Endothelial cell of umbilical vein (primary cell): ENCODE measurements at regions not wholly inside any gene's neighbourhood (a gene's known extent, or its start where the extent isn't known, plus 50 kb on each side); places are given as distances from the start of the nearest gene placed in this dataset.

Experiments
- EZH2 ChIP-seq: IDR thresholded peaks from 2 replicates; pipeline ENCODE4 v1.6.1; 2012; ENCODE audit warnings: borderline replicate concordance, low read depth, mild to moderate bottlenecking, moderate library complexity, low read length, inconsistent platforms; ENCODE audit not compliant: severe bottlenecking
- MYC ChIP-seq: IDR thresholded peaks from one replicate; pipeline ENCODE4 v1.6.1; 2011; ENCODE audit warnings: mild to moderate bottlenecking, low read depth, low read length
- POLR2A ChIP-seq: IDR thresholded peaks from 2 replicates; pipeline ENCODE4 v1.6.1; 2012; ENCODE audit warnings: low read depth, mild to moderate bottlenecking, control low read depth, low read length
- POLR2AphosphoS5 ChIP-seq: IDR thresholded peaks from 2 replicates; pipeline ENCODE4 v1.6.1; 2012; ENCODE audit warnings: low read depth, mild to moderate bottlenecking, control low read depth, low read length, moderate library complexity; ENCODE audit not compliant: insufficient read depth
- TF ChIP-seq, protein P1 (sequence below), 2 donors: IDR thresholded peaks; 1 replicate in 1 of 2; 2 replicates in 1 of 2; pipeline ENCODE4 v1.5.1; 2011; ENCODE audit warnings: low read length in 2 of 2, mild to moderate bottlenecking in 2 of 2, moderate library complexity in 2 of 2, control low read depth in 1 of 2, inconsistent platforms in 1 of 2, low read depth in 1 of 2; ENCODE audit not compliant: insufficient read depth in 1 of 2; ENCODE audit errors: extremely low read depth in 1 of 2

DNA sequence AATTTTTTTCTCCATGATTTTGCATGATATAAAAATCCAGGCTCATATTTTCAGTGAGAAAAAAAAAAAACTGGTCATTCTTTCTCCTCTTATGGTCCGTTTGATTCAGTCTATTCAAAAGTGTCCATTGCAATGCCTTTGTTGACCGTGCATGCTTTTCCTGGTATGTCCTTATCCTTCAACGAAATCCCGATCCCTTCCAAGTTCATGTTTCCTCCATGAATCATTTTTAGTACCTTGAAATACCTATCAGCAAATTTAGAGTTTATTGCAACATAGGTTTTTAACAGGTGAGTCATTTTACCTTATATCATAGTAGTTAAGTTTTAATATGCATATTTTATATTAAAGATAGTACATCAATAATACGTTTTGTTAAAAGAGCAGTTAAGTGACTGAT lies 773.8 kb upstream of the CHD1 start:
- TF ChIP-seq POLR2A (no peak), MYC (no peak), EZH2 (no peak), POLR2AphosphoS5 (no peak)
- TF ChIP-seq, protein P1, sequence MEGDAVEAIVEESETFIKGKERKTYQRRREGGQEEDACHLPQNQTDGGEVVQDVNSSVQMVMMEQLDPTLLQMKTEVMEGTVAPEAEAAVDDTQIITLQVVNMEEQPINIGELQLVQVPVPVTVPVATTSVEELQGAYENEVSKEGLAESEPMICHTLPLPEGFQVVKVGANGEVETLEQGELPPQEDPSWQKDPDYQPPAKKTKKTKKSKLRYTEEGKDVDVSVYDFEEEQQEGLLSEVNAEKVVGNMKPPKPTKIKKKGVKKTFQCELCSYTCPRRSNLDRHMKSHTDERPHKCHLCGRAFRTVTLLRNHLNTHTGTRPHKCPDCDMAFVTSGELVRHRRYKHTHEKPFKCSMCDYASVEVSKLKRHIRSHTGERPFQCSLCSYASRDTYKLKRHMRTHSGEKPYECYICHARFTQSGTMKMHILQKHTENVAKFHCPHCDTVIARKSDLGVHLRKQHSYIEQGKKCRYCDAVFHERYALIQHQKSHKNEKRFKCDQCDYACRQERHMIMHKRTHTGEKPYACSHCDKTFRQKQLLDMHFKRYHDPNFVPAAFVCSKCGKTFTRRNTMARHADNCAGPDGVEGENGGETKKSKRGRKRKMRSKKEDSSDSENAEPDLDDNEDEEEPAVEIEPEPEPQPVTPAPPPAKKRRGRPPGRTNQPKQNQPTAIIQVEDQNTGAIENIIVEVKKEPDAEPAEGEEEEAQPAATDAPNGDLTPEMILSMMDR (IDR thresholded peaks at IDR 0.05; ENCODE audit: extremely low read depth in 1 of 2, insufficient read depth in 1 of 2, low read depth in 1 of 2, low read length in 2 of 2), result no peak
